Right renal cortex interstitium (tissue), 3 donors: ENCODE measurements at regions not wholly inside any gene's neighbourhood (a gene's known extent, or its start where the extent isn't known, plus 50 kb on each side); places are given as distances from the start of the nearest gene placed in this dataset.

Experiments
- DNase-seq, 3 donors: peaks; one replicate each; pipeline ENCODE4 v3.0.0-alpha.2; 2013; ENCODE audit warnings: low read depth in 3 of 3, low spot score in 2 of 3

- DNase-seq = no peak
Measured at GRCh38 chr6:18920701-18921100, 533.6 kb downstream of the RNF144B start.

DNA sequence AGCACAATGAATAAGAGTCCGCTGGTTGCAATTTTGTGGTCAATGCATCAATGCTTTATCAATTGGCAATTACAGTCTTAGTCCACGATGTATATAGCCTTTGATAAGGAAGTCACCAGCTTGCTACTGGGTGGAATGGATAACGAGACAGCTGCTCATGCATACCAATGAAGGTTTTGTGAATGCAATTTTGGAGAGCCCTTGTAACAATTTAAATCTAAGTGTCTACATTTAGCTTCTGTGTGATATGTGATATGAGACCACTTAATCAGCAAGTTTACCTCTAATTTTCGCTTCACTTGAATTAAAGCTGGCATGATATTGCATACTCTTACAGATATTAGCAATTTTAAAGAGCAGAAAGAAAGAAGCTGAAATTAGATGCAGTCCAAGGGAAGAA is 543.9 kb downstream of the RNF144B start:
- DNase-seq = no peak

GRCh38 chr6:18958146-18958545 is 571.0 kb downstream of the RNF144B start:
- no peak for DNase-seq

- no peak for DNase-seq
Measured at GRCh38 chr6:18961566-18961965, 574.4 kb downstream of the RNF144B start.

- DNase-seq = no peak
Measured at GRCh38 chr6:18962361-18962905, 575.3 kb downstream of the RNF144B start.

- DNase-seq = no peak
Measured at GRCh38 chr6:18963439-18963838, 576.3 kb downstream of the RNF144B start.

- no peak for DNase-seq
Measured at GRCh38 chr6:18973251-18973650, 586.1 kb downstream of the RNF144B start.

DNA sequence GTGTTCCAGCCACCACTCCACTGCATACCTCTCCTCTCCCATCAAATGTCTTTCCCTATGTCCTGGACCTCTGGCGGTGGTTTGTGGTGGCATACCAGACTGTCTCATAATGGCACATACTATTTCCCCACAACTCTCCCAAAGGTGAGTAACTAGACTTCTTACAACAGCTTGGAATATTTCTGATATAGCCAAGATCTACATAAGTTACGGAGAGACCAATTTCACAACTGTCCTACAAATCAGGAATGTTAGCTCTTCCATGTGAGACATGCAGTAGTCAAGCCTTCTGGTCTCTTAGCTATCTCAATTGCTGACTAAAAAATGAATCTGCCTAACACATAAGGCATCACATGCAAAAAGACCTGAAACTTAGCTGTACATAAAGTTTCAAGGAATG is 588.9 kb downstream of the RNF144B start:
- DNase-seq = no peak

DNA sequence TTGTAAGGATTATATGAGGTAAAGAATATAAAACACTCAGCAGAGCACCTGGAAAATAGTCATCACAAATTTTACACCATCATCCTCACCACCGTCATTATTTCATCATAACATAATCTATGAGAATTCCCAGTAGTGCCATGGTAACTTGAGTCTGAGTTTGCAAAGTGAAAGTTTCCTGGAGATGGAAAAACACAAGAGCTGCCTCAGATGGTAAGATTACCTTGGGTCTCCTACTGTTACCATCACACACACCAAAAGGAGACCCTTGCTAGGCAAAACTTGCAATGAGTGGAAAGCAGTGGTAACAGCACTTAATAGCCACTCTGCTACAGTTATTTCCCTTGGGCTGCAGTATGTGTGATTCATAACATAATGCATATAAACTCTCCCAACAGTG is 589.8 kb downstream of the RNF144B start:
- DNase-seq = no peak

GRCh38 chr6:18978337-18979128 is 591.4 kb downstream of the RNF144B start:
- DNase-seq = no peak

- no peak for DNase-seq
Measured at GRCh38 chr6:18985061-18985460, 597.9 kb downstream of the RNF144B start.

- DNase-seq = no peak
Measured at GRCh38 chr6:18985996-18986395, 598.8 kb downstream of the RNF144B start.

DNA sequence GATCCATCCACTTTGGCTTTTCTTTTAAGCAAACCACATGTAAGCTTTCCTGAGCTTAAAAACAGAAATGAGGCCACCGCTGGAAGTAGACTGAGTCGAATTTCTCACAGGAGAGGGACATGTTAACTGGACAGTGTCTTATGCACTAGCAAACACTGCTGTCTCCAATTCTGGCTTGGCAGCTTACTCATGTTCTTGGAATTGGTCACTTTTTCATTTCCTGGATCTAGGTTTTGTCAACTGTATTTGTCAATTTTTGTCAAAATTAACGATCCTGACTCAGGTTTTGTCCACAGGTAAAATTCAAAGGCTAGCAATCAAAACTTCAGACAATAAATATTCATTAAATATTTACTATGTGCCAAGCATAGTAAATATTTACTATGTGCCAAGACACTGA is 601.5 kb downstream of the RNF144B start:
- DNase-seq = no peak

DNA sequence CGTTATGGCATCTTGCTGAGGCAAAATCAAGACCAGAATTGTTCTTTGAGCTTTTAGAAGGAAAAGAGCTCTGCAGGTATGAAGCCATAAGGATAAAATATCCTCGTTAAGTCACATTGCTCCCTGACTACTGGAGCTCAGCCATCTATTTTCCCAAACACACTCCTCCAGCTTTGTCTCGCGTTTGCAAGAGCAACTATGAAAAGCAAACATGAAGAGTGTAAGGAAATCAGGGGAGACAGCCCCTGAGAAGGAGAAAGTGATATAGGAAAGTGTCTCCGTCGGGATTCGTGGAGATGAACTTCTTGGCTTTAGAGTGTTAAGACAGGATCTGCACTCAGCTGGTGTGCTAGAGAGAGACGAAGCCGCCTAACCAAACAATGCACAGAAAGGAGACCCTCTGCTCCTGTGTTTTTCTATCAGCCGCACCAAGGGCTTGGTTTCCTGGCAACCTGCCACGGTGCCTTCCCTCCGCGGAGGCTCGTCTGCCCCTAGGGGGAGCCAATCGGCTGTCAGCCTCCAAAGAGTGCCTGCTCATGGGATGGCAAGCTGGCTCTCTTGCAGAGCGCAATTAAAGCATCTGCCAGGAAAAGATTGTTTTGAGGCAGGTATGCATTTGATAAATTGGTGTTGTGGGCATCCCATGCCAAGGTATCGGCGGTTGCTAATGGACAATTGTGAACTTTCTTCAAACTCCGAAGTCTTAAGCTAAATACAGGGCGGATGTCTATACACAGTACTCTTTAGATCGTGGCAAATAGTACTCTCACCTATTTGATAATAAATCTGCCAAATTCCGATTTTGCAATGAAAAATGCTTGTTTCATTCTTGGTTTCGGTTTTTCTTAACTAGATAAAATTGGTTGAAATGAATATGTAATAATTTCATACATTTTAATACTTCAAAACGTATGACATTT is 603.2 kb downstream of the RNF144B start:
- DNase-seq = peak; percentile 74 to 83 (median 76)

DNA sequence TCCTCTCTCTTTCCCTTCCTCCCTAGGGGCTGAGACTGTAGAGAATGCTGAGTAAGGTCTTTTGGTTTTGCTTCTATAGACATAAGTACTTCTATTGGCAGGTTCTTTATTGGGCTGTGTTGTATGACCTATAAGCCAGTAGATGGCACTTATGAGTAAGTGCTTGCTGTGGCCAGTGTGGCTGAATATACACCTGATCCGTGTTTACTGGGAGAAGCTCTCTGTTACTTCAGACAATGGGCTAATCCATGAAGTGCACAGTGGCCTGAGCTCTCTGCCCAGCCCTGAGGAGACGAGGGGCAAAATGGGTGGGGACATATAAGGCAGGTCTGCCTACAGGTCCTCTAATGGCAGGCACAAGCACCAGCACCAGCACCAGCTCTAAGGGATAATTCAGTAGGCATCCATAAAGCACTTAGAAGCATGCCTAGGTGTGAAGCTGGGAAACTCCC is 610.3 kb downstream of the RNF144B start:
- no peak for DNase-seq

DNA sequence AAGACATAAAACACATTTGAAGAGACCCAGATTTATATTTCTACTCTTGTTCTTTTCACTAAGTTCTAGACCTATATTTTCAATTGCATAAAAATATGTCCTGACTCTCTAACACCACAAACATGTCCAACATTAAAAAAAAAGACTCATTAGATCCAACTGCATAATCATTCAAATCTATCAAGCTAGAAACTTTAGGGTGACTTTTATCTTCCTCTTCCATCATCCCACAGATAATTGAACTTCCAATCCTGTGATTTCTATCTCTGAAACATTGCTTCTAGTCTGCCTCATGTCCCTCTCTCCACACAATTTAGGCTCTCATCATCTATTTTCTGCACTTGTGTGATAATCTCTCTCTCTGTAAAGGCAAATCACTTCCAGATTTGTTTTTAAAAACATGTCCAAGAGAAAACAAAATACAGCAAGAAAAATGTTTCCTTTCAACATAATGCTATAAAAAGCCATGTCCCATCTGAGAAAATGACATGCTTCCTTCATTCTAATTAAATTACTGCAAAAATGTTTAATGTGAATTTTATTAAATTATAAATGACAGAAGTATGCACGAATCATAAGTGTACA is 615.9 kb downstream of the RNF144B start:
- no peak for DNase-seq

GRCh38 chr6:19004176-19004575 is 617.0 kb downstream of the RNF144B start:
- DNase-seq = no peak

DNA sequence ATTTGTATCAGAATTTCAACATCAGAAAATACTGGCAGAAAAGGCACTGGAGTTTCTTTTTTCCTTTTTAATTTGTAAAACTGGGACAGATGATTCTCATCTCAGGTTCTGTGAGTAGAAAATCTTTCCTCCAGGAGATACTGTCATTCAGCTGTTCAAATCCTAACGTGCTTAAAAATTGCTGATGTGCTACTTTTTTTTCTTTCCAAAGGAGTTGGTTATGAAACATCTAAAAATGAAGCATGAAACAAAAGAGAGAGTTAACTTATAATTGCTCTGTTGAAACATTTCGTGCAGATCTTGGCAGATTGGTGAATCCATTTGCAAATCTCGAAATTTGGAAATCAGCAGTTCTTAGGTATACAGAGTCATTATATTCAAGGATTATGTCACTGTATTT is 622.6 kb downstream of the RNF144B start:
- no peak for DNase-seq

- no peak for DNase-seq
Measured at GRCh38 chr6:19013026-19013705, 626.0 kb downstream of the RNF144B start.

DNA sequence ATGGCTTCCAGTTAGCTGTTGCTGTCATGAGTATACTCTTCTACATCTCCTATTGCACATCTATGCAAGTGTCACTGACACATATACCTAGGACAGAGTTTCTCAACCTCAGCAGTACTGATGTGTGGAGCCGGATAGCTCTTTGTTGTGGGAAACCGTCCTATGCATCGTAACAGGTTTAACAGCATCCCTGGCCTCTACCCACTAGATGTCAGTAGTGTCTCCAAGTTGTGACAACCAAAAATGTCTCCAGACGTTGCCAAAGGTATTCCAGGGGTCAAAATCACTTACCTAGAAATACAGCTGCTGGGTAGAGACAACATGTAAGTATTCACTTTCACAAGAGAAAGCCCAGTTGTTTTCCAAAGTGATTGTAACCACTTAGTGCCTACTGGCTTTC is 637.6 kb downstream of the RNF144B start:
- DNase-seq = peak in 2 of 3 donors; percentile 41

DNA sequence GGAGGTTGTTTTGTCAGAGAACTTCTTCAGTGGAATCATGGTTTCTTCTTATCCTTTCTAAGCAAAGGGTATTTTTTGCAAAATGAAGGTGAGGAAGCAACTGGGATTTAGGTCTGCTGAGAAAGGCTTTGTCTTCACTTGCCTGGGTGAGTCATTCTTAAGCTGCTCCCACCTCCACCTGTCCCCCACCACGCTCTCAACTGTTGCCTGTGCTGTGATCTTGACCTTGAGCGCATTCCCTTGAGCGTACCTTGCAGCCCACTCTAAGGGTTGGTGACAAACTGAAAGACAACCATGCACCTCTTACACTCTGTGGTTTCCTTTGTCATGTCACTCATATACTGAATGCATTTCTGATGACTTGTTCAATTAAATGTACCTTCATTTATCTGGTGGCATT is 641.1 kb downstream of the RNF144B start:
- no peak for DNase-seq
